ENCODE measurements at regions not wholly inside any gene's neighbourhood (a gene's known extent, or its start where the extent isn't known, plus 50 kb on each side); places are given as distances from the start of the nearest gene placed in this dataset.

DNA sequence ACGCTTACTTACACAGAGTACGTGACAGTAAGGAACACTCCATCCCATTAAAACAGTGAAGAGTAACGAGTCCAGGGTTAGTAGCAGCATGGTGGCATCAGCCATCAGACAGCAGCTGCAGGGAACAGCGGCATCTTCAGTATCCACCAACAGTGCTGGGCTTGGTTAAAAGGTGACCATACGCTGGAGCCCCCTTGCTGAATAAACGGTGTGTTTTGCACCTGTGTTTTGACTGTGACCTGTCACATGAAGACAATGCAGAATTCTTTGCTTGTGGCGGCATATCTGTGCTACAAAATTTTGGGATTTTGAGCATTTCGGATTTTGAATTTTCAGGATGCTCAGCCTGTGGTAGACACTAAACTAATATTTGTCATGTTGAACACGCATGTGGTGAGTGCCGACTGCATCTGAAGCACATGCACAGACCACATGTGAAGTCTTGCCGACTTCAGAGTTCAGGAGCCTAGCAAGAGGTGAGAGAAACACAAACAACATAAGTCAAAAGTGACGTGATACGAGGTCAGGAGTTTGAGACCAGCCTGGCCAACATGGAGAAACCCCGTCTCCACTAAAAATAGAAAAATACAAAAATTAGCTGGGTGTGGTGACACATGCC is 69.3 kb upstream of the FRMD1 start:
- no peaks in the 10 kb centered on the region for H3K4me1 Mint-ChIP-seq
- no peak overlapping the region for H3K4me3 Mint-ChIP-seq
- H3K36me3 Mint-ChIP-seq, result no peaks in the 10 kb centered on the region
- ATAC-seq (replicated peaks), result no peak
- no peak for DNase-seq
- H3K9me3 Mint-ChIP-seq, result peaks cover 0 to 4% of the 10 kb centered on the region in 2 donors
- no peak overlapping the region for H3K27ac Mint-ChIP-seq
- peaks cover 6 to 10% of the 10 kb centered on the region in 2 donors for H3K27me3 Mint-ChIP-seq

DNA sequence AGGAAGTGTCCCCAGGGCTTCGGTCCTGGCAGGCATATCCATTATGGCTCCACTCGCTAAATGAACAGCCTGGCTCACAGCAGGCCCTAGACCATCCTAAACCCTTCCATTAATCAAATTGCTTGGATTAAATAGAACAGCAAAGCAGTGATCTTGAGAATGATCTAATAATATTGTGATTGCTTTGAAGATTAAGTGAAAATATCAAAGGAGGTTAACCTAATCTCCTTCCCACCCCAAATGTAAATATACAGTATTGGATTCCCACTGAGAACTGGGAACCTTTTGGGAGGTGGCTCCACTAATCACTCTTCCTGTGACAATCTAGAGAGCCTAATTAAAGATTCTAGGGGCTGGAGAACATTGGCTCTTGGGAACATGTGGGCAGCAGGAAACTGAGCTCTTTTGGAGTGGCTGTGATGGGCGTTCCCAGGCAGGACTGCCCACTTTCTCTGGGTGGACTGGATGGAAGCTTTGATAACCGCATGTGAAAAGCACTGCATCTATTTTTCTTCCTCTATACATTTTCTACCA is 68.3 kb upstream of the FRMD1 start:
- no peak for ATAC-seq (replicated peaks)
- Mint-ChIP-seq H3K9me3 (peaks cover 0 to 4% of the 10 kb centered on the region in 2 donors), H3K4me3 (no peak overlapping the region), H3K36me3 (no peaks in the 10 kb centered on the region), H3K4me1 (no peaks in the 10 kb centered on the region), H3K27ac (no peak overlapping the region), H3K27me3 (peaks cover 6 to 10% of the 10 kb centered on the region in 2 donors)
- no peak for DNase-seq

DNA sequence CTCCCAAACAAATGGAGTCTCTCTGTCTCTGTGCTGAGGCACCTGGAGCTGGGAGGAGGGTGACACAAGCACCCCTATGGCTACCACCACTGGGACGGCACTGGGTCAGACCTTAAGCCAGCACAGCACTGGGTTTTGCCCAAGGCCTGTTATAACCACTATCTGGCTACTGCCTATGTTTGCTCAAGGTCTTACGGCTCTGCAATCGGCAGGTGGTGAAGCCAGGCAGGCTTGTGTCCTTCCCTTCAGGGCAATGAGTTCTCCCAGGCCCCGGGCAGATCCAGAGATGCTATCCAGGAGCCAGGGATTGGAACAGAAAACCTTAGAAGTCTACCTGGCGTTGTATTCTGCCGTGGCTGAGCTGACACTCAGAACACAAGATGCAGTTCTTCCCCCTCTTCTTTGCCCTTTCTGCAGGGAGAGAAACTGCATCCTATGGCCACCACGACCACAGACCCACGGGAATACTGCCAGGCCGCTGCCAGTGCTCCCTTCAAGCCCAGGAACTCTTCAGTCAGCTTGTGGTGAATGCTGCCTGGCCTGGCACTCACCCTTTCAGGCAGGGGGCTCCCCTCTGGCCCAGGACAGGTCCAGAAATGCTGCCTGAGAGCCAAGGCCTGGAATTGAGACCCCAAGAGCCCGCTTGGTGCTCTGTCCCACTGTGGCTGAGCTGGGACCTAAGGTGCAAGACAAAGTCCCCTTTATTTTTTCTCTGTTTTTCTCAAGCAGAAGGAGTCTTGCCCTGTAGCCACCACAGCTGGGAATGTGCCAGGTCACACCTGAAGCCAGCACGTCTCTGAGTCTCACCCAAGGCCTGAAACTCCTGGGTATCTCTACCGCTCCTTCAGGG is 67.0 kb upstream of the FRMD1 start:
- ATAC-seq (replicated peaks) (no peak), DNase-seq (no peak)
- no peaks in the 10 kb centered on the region for H3K4me1 Mint-ChIP-seq
- peaks cover 0 to 4% of the 10 kb centered on the region in 2 donors for H3K9me3 Mint-ChIP-seq
- no peak overlapping the region for H3K27ac Mint-ChIP-seq
- H3K36me3 Mint-ChIP-seq, result no peaks in the 10 kb centered on the region
- H3K4me3 Mint-ChIP-seq, result no peak overlapping the region
- peaks cover 6 to 10% of the 10 kb centered on the region in 2 donors for H3K27me3 Mint-ChIP-seq

DNA sequence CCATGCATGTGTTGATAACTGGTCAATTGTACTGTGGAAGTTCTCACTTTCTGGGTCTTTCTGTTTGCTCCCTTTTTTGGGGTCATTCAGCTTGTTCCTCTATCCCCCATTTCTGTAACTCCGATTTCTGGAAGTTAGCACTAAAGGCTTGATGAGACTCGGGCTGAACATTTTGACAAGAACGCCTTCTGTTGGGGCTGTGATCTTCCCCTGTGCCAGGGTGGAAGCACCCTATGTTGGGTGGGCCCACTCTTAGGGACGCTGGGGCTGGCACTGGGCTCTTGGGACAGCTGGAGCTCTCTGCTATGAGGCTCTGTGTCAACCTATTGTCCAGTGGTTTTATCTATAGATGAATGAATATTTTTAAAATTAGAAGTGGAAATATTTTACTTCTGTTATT is 60.1 kb upstream of the FRMD1 start:
- Mint-ChIP-seq H3K36me3 (no peaks in the 10 kb centered on the region), H3K4me1 (no peaks in the 10 kb centered on the region), H3K9me3 (peaks cover 1 to 7% of the 10 kb centered on the region in 2 donors), H3K27me3 (peaks cover 9 to 10% of the 10 kb centered on the region in 2 donors), H3K4me3 (no peak overlapping the region), H3K27ac (no peak overlapping the region)
- DNase-seq (no peak), ATAC-seq (replicated peaks) (no peak)

DNA sequence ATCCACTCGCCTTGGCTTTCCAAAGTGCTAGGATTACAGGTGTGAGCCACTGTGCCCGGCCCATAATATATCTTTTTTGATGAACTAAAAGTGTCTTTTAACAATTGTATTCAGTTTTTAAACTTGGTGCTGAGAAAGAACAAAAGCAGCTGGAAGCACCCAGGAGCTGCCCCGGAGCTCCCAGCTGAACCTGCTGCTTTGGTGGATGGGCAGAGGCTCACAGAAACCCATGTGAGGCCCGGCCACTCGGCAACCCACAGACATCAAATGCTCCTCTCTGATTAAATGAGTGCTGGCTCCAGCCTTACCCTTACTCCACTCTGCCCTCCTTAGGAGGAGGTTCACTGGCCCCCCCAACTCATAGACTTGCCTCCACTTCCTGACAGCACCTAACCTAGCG is 59.4 kb upstream of the FRMD1 start:
- H3K27ac Mint-ChIP-seq, result no peak overlapping the region
- no peaks in the 10 kb centered on the region for H3K4me1 Mint-ChIP-seq
- peaks cover 1 to 7% of the 10 kb centered on the region in 2 donors for H3K9me3 Mint-ChIP-seq
- DNase-seq (no peak), ATAC-seq (replicated peaks) (no peak)
- H3K27me3 Mint-ChIP-seq, result peaks cover 10% of the 10 kb centered on the region in 2 donors
- no peak overlapping the region for H3K4me3 Mint-ChIP-seq
- no peaks in the 10 kb centered on the region for H3K36me3 Mint-ChIP-seq

DNA sequence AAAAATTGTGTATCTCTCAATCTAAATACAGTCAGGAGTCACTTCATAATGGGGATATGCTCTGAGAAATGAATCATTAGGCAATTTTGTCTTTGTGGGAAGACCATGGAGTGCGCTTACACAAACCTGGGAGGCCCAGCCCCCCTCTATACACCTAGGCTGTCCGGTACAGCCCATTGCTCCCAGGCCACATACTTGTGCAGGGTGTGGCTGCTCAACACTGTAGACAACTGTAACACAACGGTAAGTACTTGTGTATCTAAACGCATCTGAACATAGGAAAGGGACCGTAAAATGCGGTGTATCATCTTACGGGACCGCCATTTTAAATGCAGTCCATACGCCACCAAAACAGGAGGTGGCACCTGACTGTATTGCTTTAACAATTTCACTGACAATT is 58.0 kb upstream of the FRMD1 start:
- H3K4me1 Mint-ChIP-seq, result no peaks in the 10 kb centered on the region
- peaks cover 1 to 7% of the 10 kb centered on the region in 2 donors for H3K9me3 Mint-ChIP-seq
- H3K36me3 Mint-ChIP-seq, result no peaks in the 10 kb centered on the region
- ATAC-seq (replicated peaks) (no peak), DNase-seq (no peak)
- H3K27me3 Mint-ChIP-seq, result peaks cover 12 to 14% of the 10 kb centered on the region in 2 donors
- H3K4me3 Mint-ChIP-seq, result no peak overlapping the region
- no peak overlapping the region for H3K27ac Mint-ChIP-seq

DNA sequence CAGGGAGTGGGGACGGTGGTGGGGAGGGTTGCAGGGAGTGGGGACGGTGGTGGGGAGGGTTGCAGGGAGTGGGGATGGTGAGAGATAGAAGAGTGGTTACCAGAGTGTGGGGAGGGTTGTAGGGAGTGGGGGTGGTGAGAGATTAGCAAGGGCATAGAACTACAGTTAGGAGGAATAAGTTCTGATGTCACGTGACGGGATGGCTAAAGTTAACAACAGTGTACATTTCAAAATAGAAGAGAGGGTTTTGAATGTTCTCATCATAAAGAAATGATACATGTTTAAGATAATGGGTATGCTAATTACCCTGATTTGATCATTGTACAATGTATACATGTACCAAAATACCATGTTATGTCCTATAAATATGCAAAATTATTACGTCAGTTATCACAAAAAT is 57.6 kb upstream of the FRMD1 start:
- no peak for DNase-seq
- no peaks in the 10 kb centered on the region for H3K4me1 Mint-ChIP-seq
- no peak overlapping the region for H3K27ac Mint-ChIP-seq
- H3K27me3 Mint-ChIP-seq, result peaks cover 16 to 18% of the 10 kb centered on the region in 2 donors
- ATAC-seq (replicated peaks), result no peak
- peaks cover 1 to 7% of the 10 kb centered on the region in 2 donors for H3K9me3 Mint-ChIP-seq
- H3K36me3 Mint-ChIP-seq, result no peaks in the 10 kb centered on the region
- no peak overlapping the region for H3K4me3 Mint-ChIP-seq

DNA sequence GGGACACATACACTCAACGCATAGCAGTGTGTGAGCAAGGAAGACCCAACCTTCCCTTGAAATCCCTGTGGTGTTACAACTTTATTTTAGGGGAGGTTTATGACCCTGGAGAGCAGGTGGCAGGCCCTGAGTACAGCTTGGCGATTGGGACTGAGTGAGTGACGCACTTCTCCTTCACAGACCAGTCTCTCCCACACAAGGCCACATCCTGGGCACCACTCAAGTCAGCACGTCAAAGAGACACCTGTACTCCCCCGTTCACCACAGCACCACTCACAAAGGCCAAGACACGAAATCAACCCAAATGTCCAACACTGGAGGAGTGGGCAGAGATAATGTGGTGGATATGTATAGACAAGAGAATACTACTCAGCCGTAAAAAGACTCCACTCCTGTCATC is 57.0 kb upstream of the FRMD1 start:
- Mint-ChIP-seq H3K27ac (no peak overlapping the region), H3K9me3 (peaks cover 1 to 7% of the 10 kb centered on the region in 2 donors), H3K27me3 (peaks cover 23 to 24% of the 10 kb centered on the region in 2 donors), H3K4me3 (no peak overlapping the region), H3K36me3 (no peaks in the 10 kb centered on the region), H3K4me1 (no peaks in the 10 kb centered on the region)
- DNase-seq (no peak), ATAC-seq (replicated peaks) (no peak)

DNA sequence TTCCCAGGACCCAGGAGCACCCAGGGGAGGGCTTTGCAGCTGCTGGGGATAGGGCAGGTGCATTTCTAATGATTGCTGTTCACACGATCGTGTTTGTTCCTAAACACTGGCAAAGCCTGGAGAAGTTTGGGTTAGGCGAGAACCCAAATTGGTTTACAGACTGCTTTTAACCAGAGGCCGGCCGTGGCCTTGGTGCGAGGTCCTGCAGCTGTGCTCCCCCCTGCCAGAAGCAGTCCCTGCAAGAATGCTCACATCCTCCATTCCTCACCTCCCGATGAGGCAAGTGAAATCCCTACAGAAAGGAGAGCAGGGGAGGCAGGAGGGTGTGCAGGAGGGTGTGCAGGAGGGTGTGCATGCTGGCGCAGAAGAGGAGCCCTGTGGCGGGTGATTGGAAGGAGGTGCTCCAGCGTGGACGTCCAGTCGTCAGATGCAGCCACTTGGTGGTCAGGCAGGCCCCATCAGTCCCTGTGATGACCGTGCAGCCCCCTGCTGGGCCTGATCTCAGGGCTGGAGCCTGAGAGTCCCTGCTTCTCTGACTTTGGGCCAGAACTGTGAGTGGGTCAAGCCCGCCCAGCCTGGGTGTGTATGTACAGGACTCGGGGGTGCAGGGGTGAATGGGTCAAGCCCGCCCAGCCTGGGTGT is 55.7 kb upstream of the FRMD1 start:
- H3K4me1 Mint-ChIP-seq, result no peaks in the 10 kb centered on the region
- H3K4me3 Mint-ChIP-seq, result no peak overlapping the region
- peaks cover 1 to 7% of the 10 kb centered on the region in 2 donors for H3K9me3 Mint-ChIP-seq
- no peak for ATAC-seq (replicated peaks)
- no peak for DNase-seq
- H3K27ac Mint-ChIP-seq, result no peak overlapping the region
- H3K27me3 Mint-ChIP-seq, result peaks cover 24 to 25% of the 10 kb centered on the region in 2 donors
- H3K36me3 Mint-ChIP-seq, result no peaks in the 10 kb centered on the region

DNA sequence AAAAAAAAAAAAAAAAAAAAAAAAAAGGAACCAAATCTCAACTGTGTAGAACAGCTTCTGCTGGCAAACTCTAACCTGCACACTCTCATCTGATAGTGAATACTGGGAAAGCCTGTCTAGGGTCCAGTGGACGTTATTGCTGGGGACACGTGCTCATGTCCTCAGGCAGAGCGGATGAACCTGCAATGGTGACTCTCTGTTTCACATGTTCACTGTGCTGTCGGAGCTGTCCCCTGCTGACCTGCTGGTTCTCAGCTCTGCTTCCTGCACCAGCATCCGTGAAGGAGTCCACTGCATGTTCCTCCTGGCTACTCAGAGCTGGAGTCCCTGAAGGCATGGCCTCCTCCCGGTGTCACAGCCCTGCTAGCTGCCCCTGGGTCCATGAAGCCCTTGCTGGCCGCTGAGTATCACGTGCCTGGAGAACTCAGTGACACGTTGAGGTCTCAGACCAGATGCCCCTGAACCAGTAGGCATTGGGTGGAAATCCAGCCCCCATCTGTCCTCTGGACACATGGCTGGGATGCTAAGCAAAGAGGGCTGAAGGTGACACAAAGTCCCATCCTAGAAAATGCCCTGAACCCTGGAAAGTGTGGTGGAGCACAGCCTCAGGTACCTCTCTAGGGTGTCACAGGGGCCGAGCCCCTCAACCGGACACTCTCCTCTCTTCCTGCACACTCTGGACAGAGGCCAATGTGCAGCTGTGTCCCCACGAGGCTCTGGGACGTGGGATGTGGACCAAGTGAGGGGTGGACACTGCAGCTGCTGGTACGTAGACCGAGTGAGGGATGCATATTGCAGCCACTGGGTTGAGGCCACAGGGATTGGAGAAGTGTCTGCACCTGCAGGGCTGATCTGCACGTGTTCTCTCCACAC is 54.9 kb upstream of the FRMD1 start:
- peaks cover 1 to 7% of the 10 kb centered on the region in 2 donors for H3K9me3 Mint-ChIP-seq
- H3K4me3 Mint-ChIP-seq, result no peak overlapping the region
- ATAC-seq (replicated peaks) (no peak), DNase-seq (no peak)
- no peak overlapping the region for H3K27ac Mint-ChIP-seq
- peaks cover 24 to 25% of the 10 kb centered on the region in 2 donors for H3K27me3 Mint-ChIP-seq
- H3K36me3 Mint-ChIP-seq, result no peaks in the 10 kb centered on the region
- no peaks in the 10 kb centered on the region for H3K4me1 Mint-ChIP-seq

DNA sequence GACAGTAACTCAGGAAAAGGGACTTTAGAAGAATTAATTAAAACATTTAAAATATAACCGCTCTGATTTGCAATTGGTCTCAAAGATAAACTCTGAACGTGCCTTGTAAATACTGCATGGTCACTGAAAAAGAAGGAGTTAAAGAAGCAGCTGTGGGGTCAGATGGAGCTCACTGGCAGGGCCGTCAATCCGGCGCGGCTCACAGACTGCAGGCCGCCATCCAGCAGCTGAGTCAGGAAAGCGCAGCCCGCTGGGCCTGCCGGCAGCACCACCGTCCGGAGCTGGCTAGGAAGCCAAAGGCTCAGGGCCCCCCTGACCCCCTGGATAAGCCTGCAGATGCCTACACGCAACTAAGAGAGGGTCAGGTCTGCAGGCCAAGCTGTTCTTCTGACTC is 54.2 kb upstream of the FRMD1 start:
- DNase-seq (no peak), ATAC-seq (replicated peaks) (no peak)
- Mint-ChIP-seq H3K36me3 (no peaks in the 10 kb centered on the region), H3K4me3 (no peak overlapping the region), H3K27ac (no peak overlapping the region), H3K27me3 (peaks cover 24 to 25% of the 10 kb centered on the region in 2 donors), H3K4me1 (no peaks in the 10 kb centered on the region), H3K9me3 (peaks cover 0 to 7% of the 10 kb centered on the region in 2 donors)

DNA sequence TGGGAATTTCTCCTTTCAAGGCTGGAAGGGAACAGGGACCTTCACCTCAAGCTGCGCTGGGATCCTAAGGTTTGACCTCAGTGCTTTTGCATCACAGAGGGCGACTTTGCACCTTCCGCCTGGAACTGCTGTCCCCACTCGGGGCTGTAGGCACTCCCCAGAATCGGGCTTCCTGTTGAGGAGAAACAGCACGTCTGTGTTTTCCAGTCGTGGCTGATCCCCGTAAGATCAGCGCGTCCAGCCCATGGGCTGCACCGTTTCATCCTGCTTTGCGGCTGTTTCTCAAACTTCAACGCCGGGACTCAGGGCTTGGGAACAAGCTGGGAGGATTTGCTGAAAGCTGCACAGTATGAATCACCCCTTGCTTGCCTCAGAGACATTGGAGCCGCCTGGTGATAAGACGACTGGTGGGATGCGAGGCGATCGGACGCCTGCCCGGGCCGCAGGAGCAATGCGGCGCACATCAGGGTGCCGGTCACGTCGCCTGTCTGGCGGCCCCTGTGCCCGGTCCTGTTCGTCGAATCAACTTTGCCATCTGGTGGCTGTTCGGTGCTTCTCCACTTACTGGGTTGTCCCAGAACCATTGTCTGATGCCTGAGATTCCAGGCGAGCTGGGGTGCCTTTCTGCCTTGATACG is 53.6 kb upstream of the FRMD1 start:
- peaks cover 0 to 7% of the 10 kb centered on the region in 2 donors for H3K9me3 Mint-ChIP-seq
- no peak for DNase-seq
- H3K4me1 Mint-ChIP-seq, result no peaks in the 10 kb centered on the region
- no peak overlapping the region for H3K27ac Mint-ChIP-seq
- no peak overlapping the region for H3K4me3 Mint-ChIP-seq
- peaks cover 24 to 25% of the 10 kb centered on the region in 2 donors for H3K27me3 Mint-ChIP-seq
- no peaks in the 10 kb centered on the region for H3K36me3 Mint-ChIP-seq
- peak; percentile 26 to 41 for ATAC-seq (replicated peaks)

Measured in stimulated activated naive B cell treated with anti-CD40 and anti-IgM and Interleukin-4, amounts not matched to agents 10 μg/mL and 1 μg/mL and 100 μg/mL, for 72 hours (primary cell).